ENCODE measurements at regions not wholly inside any gene's neighbourhood (a gene's known extent, or its start where the extent isn't known, plus 50 kb on each side); places are given as distances from the start of the nearest gene placed in this dataset.

DNA sequence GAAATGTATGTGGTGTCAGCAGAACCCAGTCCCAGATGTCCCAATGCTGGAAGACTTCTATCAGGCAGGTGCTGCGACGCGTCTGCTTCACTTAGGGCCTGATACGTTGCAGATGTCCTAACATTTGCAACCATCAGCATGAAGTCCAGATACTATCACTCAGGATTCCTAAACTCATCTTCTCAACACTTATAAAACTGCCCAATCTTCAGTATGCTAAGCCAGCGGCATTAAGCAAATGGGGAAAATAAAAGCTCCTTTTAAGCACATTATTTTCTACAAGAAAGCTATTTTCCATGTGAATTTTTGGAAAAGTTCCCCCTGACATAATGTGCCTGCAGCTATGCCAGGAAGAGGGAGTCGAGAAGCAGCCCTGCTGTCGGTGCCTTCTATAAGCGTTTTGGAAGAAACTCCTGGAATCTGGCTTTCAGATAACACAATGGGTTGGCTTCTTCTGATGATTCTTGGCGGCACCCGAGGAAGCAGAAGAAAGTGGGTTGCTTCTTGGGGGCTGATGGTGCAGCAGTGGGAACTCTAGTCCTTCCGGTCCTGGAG, 60.7 kb upstream of the ITGA6 start:
- Mint-ChIP-seq H3K27ac (no peak overlapping the region), H3K4me3 (no peak overlapping the region), H3K36me3 (ENCODE audit: low read depth) (no peaks in the 10 kb centered on the region), H3K4me1 (peaks cover 4% of the 10 kb centered on the region), H3K9me3 (peaks cover 5% of the 10 kb centered on the region), H3K27me3 (peaks cover 6% of the 10 kb centered on the region)
- no peak for ATAC-seq (replicated peaks)

DNA sequence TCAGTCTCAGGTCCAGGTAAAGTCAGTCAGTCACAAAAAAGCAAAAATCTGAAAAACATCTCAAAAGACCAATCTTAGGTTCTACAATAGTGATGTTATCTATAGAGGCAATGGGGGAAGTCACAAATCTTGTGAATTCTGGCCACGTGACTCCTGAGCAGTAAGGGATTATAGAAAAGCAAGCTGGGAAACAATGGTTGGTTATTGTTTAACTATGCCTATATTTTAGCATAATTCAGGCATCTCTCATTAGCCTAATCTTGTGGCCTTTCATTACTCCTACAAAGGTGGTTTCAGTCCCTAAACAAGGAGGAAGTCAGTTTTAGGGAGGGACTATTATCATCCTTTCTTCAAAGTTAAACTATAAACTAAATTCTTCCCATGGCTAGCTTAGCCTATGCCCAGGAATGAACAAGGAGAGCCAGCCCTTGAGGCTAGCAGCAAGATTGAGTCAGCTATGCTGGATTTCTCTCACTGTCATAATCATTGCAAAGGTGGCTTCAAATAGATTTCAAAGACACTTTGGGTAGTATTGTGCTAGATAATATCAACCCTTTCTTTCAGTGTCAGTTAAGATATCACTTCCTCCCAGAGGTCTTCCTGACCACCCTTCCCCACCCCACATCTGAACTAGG, 56.4 kb upstream of the ITGA6 start:
- Mint-ChIP-seq H3K9me3 (peaks cover 5% of the 10 kb centered on the region), H3K27me3 (peaks cover 6% of the 10 kb centered on the region), H3K4me3 (no peak overlapping the region), H3K36me3 (ENCODE audit: low read depth) (no peaks in the 10 kb centered on the region), H3K4me1 (no peaks in the 10 kb centered on the region), H3K27ac (no peak overlapping the region)
- no peak for ATAC-seq (replicated peaks)

DNA sequence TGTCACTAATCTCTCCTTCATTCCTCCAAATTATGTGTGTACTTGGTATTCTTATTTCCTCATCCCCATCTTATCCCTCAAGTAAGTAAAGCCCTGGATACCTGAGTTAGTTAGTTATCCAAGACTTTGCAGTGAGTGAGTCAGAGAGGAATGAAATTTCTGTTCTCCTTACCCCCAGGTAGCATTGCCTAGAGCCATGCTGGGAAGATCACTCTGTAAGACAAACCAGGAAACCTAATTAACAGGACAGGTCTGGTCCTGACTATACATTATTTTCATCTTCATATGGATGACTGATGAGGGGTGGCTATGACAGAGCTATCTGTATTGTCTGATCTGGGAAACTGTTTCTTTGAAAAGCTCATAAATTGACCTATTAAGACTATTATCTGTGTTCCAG, 55.0 kb upstream of the ITGA6 start:
- H3K27ac Mint-ChIP-seq: no peak overlapping the region
- no peaks in the 10 kb centered on the region for H3K4me1 Mint-ChIP-seq
- H3K4me3 Mint-ChIP-seq: no peak overlapping the region
- H3K9me3 Mint-ChIP-seq: peaks cover 5% of the 10 kb centered on the region
- peaks cover 6% of the 10 kb centered on the region for H3K27me3 Mint-ChIP-seq
- H3K36me3 Mint-ChIP-seq (ENCODE audit: low read depth): no peaks in the 10 kb centered on the region
- ATAC-seq (replicated peaks): no peak

DNA sequence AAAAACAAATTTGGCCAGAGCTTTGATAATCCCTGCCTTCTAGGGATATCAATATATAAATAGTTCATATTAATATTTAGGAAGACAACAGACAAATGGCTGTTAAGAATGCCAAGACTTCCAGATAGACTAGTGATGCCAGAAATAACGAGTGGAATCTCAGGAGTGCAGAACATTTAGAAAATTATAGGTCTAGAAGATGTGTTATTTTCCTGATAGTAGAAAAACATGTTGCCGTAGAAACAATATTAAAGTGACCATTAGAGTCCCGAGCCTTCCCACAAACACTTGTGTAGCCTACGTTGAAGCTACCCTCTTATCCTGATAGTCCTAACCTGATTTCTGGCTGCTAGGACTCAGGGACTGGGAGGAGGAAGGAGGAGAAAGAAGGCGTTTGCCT, 54.3 kb upstream of the ITGA6 start:
- no peak overlapping the region for H3K4me3 Mint-ChIP-seq
- H3K27ac Mint-ChIP-seq: no peak overlapping the region
- no peaks in the 10 kb centered on the region for H3K4me1 Mint-ChIP-seq
- no peak for ATAC-seq (replicated peaks)
- H3K9me3 Mint-ChIP-seq: peaks cover 5% of the 10 kb centered on the region
- H3K27me3 Mint-ChIP-seq: peaks cover 6% of the 10 kb centered on the region
- H3K36me3 Mint-ChIP-seq (ENCODE audit: low read depth): no peaks in the 10 kb centered on the region

- Mint-ChIP-seq H3K27ac (no peak overlapping the region), H3K4me1 (no peaks in the 10 kb centered on the region), H3K27me3 (peaks cover 6% of the 10 kb centered on the region), H3K9me3 (peaks cover 5% of the 10 kb centered on the region), H3K4me3 (no peak overlapping the region), H3K36me3 (ENCODE audit: low read depth) (no peaks in the 10 kb centered on the region)
- ATAC-seq (replicated peaks): no peak
These were observed 53.6 kb upstream of the ITGA6 start for GRCh38 chr2:172373766-172374165.

GRCh38 chr2:172374318-172375240, 52.8 kb upstream of the ITGA6 start:
- no peak for ATAC-seq (replicated peaks)
- H3K4me1 Mint-ChIP-seq: no peaks in the 10 kb centered on the region
- peaks cover 6% of the 10 kb centered on the region for H3K27me3 Mint-ChIP-seq
- no peaks in the 10 kb centered on the region for H3K36me3 Mint-ChIP-seq (ENCODE audit: low read depth)
- no peak overlapping the region for H3K27ac Mint-ChIP-seq
- H3K9me3 Mint-ChIP-seq: no peaks in the 10 kb centered on the region
- H3K4me3 Mint-ChIP-seq: no peak overlapping the region

DNA sequence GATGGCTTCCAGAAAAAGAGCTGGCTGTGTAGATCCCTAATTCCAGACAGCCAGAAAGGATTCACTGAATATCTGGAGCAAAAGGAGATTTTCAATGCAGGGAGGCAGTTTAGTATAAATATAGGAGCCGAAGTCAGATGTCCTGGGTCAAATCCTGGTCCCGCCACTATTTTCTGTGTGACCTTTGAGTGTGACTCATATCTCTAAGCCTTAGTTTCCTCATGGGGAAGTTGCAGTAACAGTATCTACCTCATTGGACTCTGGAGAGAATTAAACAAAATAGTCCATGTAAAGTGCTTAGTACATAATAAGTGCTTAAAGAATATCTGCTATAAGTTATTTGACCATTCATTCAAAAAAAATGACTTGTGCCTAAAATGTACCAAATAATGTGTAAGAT, 52.1 kb upstream of the ITGA6 start:
- no peak overlapping the region for H3K27ac Mint-ChIP-seq
- H3K4me3 Mint-ChIP-seq: no peak overlapping the region
- H3K27me3 Mint-ChIP-seq: peaks cover 6% of the 10 kb centered on the region
- no peaks in the 10 kb centered on the region for H3K9me3 Mint-ChIP-seq
- no peak for ATAC-seq (replicated peaks)
- H3K4me1 Mint-ChIP-seq: no peaks in the 10 kb centered on the region
- H3K36me3 Mint-ChIP-seq (ENCODE audit: low read depth): no peaks in the 10 kb centered on the region

GRCh38 chr2:172376016-172376415, 51.4 kb upstream of the ITGA6 start:
- ATAC-seq (replicated peaks): no peak
- Mint-ChIP-seq H3K36me3 (ENCODE audit: low read depth) (no peaks in the 10 kb centered on the region), H3K27me3 (peaks cover 3% of the 10 kb centered on the region)

GRCh38 chr2:172376505-172377125, 50.8 kb upstream of the ITGA6 start:
- Mint-ChIP-seq H3K4me3 (no peak overlapping the region), H3K9me3 (no peaks in the 10 kb centered on the region), H3K27ac (no peak overlapping the region), H3K4me1 (no peaks in the 10 kb centered on the region), H3K27me3 (peaks cover 3% of the 10 kb centered on the region), H3K36me3 (ENCODE audit: low read depth) (no peaks in the 10 kb centered on the region)
- no peak for ATAC-seq (replicated peaks)

More at GRCh38 chr2:172376016-172376415, 51.4 kb upstream of the ITGA6 start:
- Mint-ChIP-seq H3K27ac (no peak overlapping the region), H3K9me3 (no peaks in the 10 kb centered on the region), H3K4me1 (no peaks in the 10 kb centered on the region), H3K4me3 (no peak overlapping the region)

GRCh38 chr2:172377408-172377807, 50.0 kb upstream of the ITGA6 start:
- H3K27ac Mint-ChIP-seq: no peak overlapping the region
- no peaks in the 10 kb centered on the region for H3K9me3 Mint-ChIP-seq
- no peak overlapping the region for H3K4me3 Mint-ChIP-seq
- ATAC-seq (replicated peaks): no peak
- no peaks in the 10 kb centered on the region for H3K4me1 Mint-ChIP-seq
- H3K36me3 Mint-ChIP-seq (ENCODE audit: low read depth): no peaks in the 10 kb centered on the region
- H3K27me3 Mint-ChIP-seq: peaks cover 3% of the 10 kb centered on the region

All from activated T-helper 17 cell treated with anti-CD3 and anti-CD28 coated beads, Interleukin-2, amount 50 U/mL, for 72 hours (primary cell).